ENCODE measurements at regions not wholly inside any gene's neighbourhood (a gene's known extent, or its start where the extent isn't known, plus 50 kb on each side); places are given as distances from the start of the nearest gene placed in this dataset.

- peaks cover 90% of the 10 kb centered on the region for H3K4me1 ChIP-seq (ENCODE audit: low read length)
- H3K27ac ChIP-seq (ENCODE audit: low read length), result peak overlapping the region; percentile 97
- H3K36me3 ChIP-seq (replicated peaks; ENCODE audit: low read depth, low read length), result peaks cover 4% of the 10 kb centered on the region
- no peaks in the 10 kb centered on the region for H3K27me3 ChIP-seq (ENCODE audit: low read depth, low read length)
- H3K9me3 ChIP-seq (ENCODE audit: insufficient read depth, low read length), result no peaks in the 10 kb centered on the region
- H3K4me3 ChIP-seq (ENCODE audit: low read length), result no peak overlapping the region
- no peak for TF ChIP-seq CTCF (IDR thresholded peaks at IDR 0.05; ENCODE audit: low read depth, low read length)
- TF ChIP-seq EZH2phosphoT487 (IDR thresholded peaks at IDR 0.05; ENCODE audit: low read depth), result no peak
- H4K20me1 ChIP-seq (ENCODE audit: insufficient read depth, low read length), result no peaks in the 10 kb centered on the region
- no peaks in the 10 kb centered on the region for H3K79me2 ChIP-seq (ENCODE audit: low read length)
- peak overlapping the region; percentile 75; the same call in 1 of the 2 replicates for H3K9ac ChIP-seq (ENCODE audit: low read length)
- peak overlapping the region; percentile 1; the same call in 1 of the 2 replicates for H2AFZ ChIP-seq (ENCODE audit: low read depth, low read length)
- peak overlapping the region; percentile 63; the same call in 1 of the 2 replicates for H3K4me2 ChIP-seq (ENCODE audit: low read length)
Measured at GRCh38 chr21:25179116-25179515, 428.2 kb downstream of the MRPL39 start.

GRCh38 chr21:25176637-25177412 lies 430.5 kb downstream of the MRPL39 start:
- H3K27ac ChIP-seq (ENCODE audit: low read length), result peak overlapping the region; percentile 97
- H3K9ac ChIP-seq (ENCODE audit: low read length), result peak overlapping the region; percentile 77
- peak overlapping the region; percentile 64 for H3K4me2 ChIP-seq (ENCODE audit: low read length)
- peaks cover 3% of the 10 kb centered on the region for H3K36me3 ChIP-seq (replicated peaks; ENCODE audit: low read depth, low read length)
- 0 out of 2 replicates have a peak, but pooled peaks cover 3% of the 10 kb centered on the region for H3K9me3 ChIP-seq (ENCODE audit: insufficient read depth, low read length)
- H3K79me2 ChIP-seq (ENCODE audit: low read length), result no peaks in the 10 kb centered on the region
- TF ChIP-seq EZH2phosphoT487 (IDR thresholded peaks at IDR 0.05; ENCODE audit: low read depth) (no peak), CTCF (IDR thresholded peaks at IDR 0.05; ENCODE audit: low read depth, low read length) (no peak)
- no peaks in the 10 kb centered on the region for H4K20me1 ChIP-seq (ENCODE audit: insufficient read depth, low read length)
- H3K27me3 ChIP-seq (ENCODE audit: low read depth, low read length), result no peaks in the 10 kb centered on the region
- H3K4me3 ChIP-seq (ENCODE audit: low read length), result peak overlapping the region; percentile 55
- peaks cover 77% of the 10 kb centered on the region for H3K4me1 ChIP-seq (ENCODE audit: low read length)
- H2AFZ ChIP-seq (ENCODE audit: low read depth, low read length), result no peak overlapping the region

GRCh38 chr21:25175938-25176337 lies 431.3 kb downstream of the MRPL39 start:
- peak overlapping the region; percentile 55 for H3K4me3 ChIP-seq (ENCODE audit: low read length)
- TF ChIP-seq CTCF (IDR thresholded peaks at IDR 0.05; ENCODE audit: low read depth, low read length) (no peak), EZH2phosphoT487 (IDR thresholded peaks at IDR 0.05; ENCODE audit: low read depth) (no peak)
- H3K36me3 ChIP-seq (replicated peaks; ENCODE audit: low read depth, low read length), result peaks cover 3% of the 10 kb centered on the region
- H3K4me2 ChIP-seq (ENCODE audit: low read length), result peak overlapping the region; percentile 64
- peaks cover 70% of the 10 kb centered on the region for H3K4me1 ChIP-seq (ENCODE audit: low read length)
- H4K20me1 ChIP-seq (ENCODE audit: insufficient read depth, low read length), result no peaks in the 10 kb centered on the region
- H3K9ac ChIP-seq (ENCODE audit: low read length), result peak overlapping the region; percentile 77
- H2AFZ ChIP-seq (ENCODE audit: low read depth, low read length), result no peak overlapping the region
- no peaks in the 10 kb centered on the region for H3K27me3 ChIP-seq (ENCODE audit: low read depth, low read length)
- H3K9me3 ChIP-seq (ENCODE audit: insufficient read depth, low read length), result 0 out of 2 replicates have a peak, but pooled peaks cover 3% of the 10 kb centered on the region
- H3K79me2 ChIP-seq (ENCODE audit: low read length), result no peaks in the 10 kb centered on the region
- H3K27ac ChIP-seq (ENCODE audit: low read length), result peak overlapping the region; percentile 97

- no peak overlapping the region for H3K4me3 ChIP-seq (ENCODE audit: low read length)
- TF ChIP-seq CTCF (IDR thresholded peaks at IDR 0.05; ENCODE audit: low read depth, low read length) (no peak), EZH2phosphoT487 (IDR thresholded peaks at IDR 0.05; ENCODE audit: low read depth) (no peak)
- H3K36me3 ChIP-seq (replicated peaks; ENCODE audit: low read depth, low read length), result peaks cover 10% of the 10 kb centered on the region
- H2AFZ ChIP-seq (ENCODE audit: low read depth, low read length), result no peak overlapping the region
- no peaks in the 10 kb centered on the region for H3K79me2 ChIP-seq (ENCODE audit: low read length)
- peaks cover 27% of the 10 kb centered on the region for H3K4me1 ChIP-seq (ENCODE audit: low read length)
- H3K9ac ChIP-seq (ENCODE audit: low read length), result no peak overlapping the region
- peaks cover 12% of the 10 kb centered on the region; the same call in 1 of the 2 replicates for H3K9me3 ChIP-seq (ENCODE audit: insufficient read depth, low read length)
- H3K4me2 ChIP-seq (ENCODE audit: low read length), result no peak overlapping the region
- no peak overlapping the region for H3K27ac ChIP-seq (ENCODE audit: low read length)
- no peaks in the 10 kb centered on the region for H4K20me1 ChIP-seq (ENCODE audit: insufficient read depth, low read length)
- H3K27me3 ChIP-seq (ENCODE audit: low read depth, low read length), result no peaks in the 10 kb centered on the region
Measured at GRCh38 chr21:25171438-25171837, 435.8 kb downstream of the MRPL39 start.

All from OCI-LY3 (cell line).